GM11168 (cell line): ENCODE measurements at regions not wholly inside any gene's neighbourhood (a gene's known extent, or its start where the extent isn't known, plus 50 kb on each side); places are given as distances from the start of the nearest gene placed in this dataset.

Experiments
- in situ Hi-C: fragments of 300-500 bp; cut with MboI; formaldehyde crosslinking; loops from one replicate; pipeline ENCODE4 v1.12.0; 2022; ENCODE audit warnings: low sequenced_read_pairs; ENCODE audit not compliant: unreplicated experiment

GRCh38 chr11:113634940-113635575 is 71.0 kb downstream of the TMPRSS5 start:
- in situ Hi-C loops = no loop called here

DNA sequence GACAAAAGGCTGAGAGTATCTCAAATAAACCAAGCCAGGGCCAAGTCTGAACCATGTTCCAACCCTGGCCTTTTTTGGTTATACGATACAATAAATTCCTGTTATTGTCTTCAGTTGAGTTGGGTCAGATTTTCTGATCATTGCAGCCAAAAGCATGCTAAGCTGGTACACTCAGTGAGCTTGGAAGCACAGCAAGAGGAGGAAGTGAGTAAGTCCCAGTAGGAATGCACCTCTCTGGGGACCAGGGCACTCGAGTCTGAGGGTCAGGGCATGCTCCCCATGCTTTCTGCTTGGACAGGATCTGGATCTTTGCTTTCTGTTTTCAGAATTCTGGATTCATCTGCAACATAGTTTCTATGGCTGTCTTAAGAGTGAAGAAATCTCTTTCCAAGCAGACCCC is 73.1 kb downstream of the TMPRSS5 start:
- in situ Hi-C loops = no loop called here

DNA sequence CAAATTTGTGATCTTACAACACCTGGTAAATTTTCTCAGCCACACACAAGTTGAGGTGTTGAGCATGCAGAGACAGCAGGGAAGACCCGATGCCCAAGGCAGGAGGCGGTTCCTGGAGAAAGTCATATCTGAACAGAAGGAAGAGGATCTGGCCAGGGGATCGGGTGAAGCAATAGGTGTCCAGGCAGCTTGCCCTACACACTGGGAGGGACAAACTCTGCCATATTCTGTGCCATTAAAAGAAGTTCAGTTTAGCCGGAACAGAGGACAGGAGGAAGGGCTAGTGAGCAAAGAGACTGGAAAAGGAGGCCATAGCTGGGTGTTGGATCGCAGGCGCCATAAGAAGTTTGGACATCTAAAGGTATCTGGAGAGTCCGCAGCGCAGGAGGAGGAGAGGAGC is 76.5 kb downstream of the TMPRSS5 start:
- in situ Hi-C loops = no loop called here

DNA sequence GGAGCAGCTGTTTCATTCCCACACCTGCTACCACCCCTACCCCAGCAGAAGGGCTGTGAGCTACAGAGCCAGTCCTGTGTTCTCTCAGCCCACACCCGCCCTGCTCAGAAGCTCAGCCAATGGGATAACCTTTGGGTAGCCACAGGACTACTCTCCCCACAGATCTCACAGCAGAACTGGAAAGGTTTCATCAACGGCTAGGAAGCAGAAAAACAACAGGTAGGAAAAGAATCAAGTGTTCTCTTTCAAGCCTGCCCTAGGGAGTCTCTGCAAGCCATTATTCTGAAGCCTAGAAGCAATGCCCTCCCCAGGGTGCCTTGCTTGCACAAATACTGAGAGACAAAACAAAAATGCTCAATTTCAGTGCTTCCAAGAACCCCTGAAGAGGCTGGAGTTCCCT is 77.2 kb downstream of the TMPRSS5 start:
- in situ Hi-C loops = no loop called here

GRCh38 chr11:113627946-113628345 is 78.2 kb downstream of the TMPRSS5 start:
- in situ Hi-C loops = no loop called here

- in situ Hi-C loops = no loop called here
Observed at GRCh38 chr11:113627297-113627696, 78.8 kb downstream of the TMPRSS5 start.

DNA sequence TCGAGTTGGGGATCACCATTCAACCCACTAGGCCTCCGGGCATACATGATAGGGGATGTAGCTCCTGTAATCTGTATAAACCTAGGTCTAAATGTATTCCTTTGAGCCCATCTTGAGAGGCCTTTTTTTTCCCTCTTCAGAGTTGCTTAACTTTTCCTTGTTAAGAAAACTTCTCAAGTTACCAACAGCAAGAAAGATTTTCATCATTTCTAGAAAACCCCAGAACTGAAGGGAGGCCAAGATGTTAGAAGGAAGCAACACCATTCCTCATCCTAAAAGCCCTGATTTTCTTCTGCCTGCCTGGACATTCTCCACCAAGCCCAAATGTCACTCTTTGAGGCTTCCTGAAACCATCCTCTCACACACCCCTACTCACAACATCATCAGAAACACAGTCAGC is 79.4 kb downstream of the TMPRSS5 start:
- in situ Hi-C loops = no loop called here

DNA sequence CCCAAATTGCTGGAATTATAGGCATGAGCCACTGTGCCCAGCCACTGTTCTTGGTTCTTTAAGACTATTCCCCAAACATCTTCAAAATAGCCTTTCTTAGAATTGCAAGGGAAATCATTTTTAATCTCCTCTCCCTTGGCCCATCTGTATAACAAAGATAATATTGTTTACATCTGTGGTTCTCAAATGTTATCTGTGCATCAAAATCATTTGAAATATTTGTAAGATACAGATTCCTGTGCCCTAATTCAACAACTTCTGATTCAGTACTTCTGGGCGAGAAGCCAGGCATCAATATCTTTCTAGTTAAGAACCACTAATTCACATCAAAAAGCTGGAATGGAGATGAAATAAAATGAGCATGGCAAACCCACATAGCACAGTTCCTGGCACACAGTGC is 83.0 kb downstream of the TMPRSS5 start:
- in situ Hi-C loops = no loop called here

GRCh38 chr11:113618360-113618759 is 87.7 kb downstream of the TMPRSS5 start:
- in situ Hi-C loops = no loop called here

DNA sequence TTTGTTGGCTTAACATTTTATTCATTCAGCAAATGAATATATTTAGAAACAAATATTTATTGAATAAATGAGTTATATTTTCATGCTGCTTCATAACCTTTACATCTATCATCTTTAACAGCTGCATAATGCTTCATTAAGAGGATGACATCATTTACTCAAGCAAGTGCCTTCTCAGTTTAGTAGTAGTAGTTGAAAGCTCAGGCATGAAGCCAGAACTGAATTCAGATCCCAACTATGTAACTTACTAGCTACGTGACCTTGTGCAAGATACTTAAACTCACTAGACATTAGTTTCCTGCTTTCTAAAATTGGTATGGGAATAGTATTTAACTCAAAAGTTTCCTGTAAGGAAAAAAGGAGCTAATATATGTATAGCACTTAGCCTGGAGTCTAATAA is 90.3 kb downstream of the TMPRSS5 start:
- in situ Hi-C loops = no loop called here

DNA sequence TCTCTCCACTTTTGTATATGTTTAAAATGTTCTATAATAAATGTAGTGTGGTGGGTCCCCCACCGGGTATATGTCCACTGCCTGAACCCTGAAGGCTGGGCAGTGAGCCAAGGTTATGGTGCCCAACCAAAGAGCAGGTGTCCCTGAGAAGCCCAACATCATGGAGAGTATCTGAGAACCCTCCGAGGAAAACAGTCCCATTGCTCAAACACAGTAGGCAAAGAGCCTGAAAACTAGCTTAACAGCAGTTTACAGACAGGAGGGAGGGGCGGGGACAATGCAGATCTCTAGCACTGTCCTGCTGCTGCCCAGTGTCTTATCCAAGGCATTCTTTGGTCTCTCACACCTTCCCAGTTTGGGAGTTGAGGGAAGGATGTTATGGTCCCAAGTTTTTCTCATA is 91.0 kb downstream of the TMPRSS5 start:
- in situ Hi-C loops = no loop called here

- in situ Hi-C loops = no loop called here
Observed at GRCh38 chr11:113614097-113614496, 92.0 kb downstream of the TMPRSS5 start.

DNA sequence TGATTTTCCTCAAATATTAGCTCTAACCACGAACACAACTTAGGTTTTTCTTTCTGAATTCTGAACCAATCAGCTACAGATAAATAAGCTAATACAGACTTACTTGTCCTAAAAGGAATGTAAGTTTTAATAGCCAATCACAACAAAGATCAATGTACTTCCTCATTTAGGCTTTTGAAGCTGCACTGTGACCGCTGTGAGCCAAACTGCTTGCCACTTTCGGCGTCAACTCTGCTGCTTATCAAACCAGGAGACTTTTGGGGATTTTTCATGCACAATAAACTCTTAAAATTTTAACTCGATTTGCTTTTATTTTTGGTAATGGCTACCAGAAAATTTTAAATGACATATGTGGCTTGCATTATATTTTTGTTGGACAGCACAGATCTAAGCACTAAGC is 92.5 kb downstream of the TMPRSS5 start:
- in situ Hi-C loops = no loop called here

GRCh38 chr11:113604186-113604585 is 101.9 kb downstream of the TMPRSS5 start:
- in situ Hi-C loops = no loop called here

DNA sequence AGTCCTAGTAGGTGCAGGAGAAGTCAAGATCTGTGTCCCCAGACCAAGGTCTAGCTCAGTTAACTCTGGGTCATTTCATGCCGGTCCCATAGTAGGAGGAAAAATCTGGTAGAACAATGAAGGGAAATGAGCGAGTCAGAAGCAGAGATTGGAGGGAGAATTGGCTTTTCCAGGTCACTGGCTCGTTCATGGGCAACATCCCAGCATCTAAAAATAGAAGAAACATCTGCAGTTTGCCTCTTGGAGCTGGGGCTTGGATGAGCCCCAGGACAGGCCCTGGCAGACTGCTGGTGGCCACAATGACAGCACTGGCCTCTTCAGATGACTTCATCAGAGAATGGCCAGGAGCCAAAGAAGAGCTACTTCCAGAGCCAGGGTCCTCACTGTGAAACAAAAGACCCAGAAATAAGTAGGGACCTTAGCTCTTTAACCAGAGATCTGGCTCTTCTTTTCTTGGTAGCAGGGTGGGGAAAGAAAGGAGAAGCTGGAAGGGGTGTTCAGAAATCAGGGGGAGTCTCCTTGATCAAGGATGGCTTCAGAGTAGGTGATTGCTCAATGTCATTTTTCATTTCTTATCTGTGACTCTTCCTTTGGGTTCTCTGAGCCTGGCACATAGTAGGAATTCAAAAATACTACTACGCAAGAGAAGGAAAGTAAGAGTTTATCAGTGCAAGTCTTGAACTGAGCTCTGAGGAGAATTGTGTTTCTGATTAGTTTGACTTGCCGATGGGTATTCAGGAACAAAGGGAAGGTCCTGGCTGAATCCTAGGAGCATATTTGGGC is 102.6 kb downstream of the TMPRSS5 start:
- in situ Hi-C loops = no loop called here

GRCh38 chr11:113602483-113602882 is 103.6 kb downstream of the TMPRSS5 start:
- in situ Hi-C loops = no loop called here

DNA sequence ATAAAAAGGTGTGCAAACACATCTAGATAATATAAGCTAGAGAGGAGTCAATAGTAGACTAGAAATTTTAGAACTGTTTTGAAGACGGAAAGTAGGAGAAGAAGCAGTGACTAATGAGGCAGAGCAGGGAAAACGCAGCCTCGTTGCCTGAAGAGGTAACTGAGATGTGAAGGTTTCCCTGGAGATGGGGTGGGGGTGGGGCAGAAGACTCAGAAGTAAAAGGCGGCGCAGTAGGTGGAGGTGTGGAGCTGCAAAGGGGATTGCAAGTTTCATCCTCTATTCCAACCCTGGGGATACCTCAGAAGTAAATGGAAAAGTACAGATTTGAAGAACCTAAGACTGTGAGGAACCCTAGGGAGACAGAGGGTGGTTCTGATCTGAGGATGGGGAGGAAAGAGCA is 109.5 kb downstream of the TMPRSS5 start:
- in situ Hi-C loops = no loop called here

- in situ Hi-C loops = no loop called here
Observed at GRCh38 chr11:113595810-113596594, 110.1 kb downstream of the TMPRSS5 start.

- in situ Hi-C loops = no loop called here
Observed at GRCh38 chr11:113593698-113594308, 112.3 kb downstream of the TMPRSS5 start.

- in situ Hi-C loops = no loop called here
Observed at GRCh38 chr11:113591117-113591516, 115.0 kb downstream of the TMPRSS5 start.

- in situ Hi-C loops = no loop called here
Observed at GRCh38 chr11:113587308-113587739, 112.1 kb upstream of the DRD2 start.
